ENCODE measurements at regions not wholly inside any gene's neighbourhood (a gene's known extent, or its start where the extent isn't known, plus 50 kb on each side); places are given as distances from the start of the nearest gene placed in this dataset.
A peak's percentile ranks its signal among the peaks of the same experiment; 100 is the strongest.

- no peak for DNase-seq
Observed at GRCh38 chr18:77597726-77598125, 348.1 kb downstream of the GALR1 start.

GRCh38 chr18:77600674-77601073 lies 351.0 kb downstream of the GALR1 start:
- DNase-seq, result no peak

- DNase-seq, result no peak
Observed at GRCh38 chr18:77601567-77601966, 351.9 kb downstream of the GALR1 start.

- DNase-seq, result no peak
Observed at GRCh38 chr18:77607087-77607486, 357.4 kb downstream of the GALR1 start.

- DNase-seq, result no peak
Observed at GRCh38 chr18:77608807-77609206, 359.2 kb downstream of the GALR1 start.

GRCh38 chr18:77617694-77618093 lies 368.0 kb downstream of the GALR1 start:
- DNase-seq, result no peak

GRCh38 chr18:77619525-77619924 lies 369.9 kb downstream of the GALR1 start:
- DNase-seq, result no peak

GRCh38 chr18:77622009-77622692 lies 372.5 kb downstream of the GALR1 start:
- no peak for DNase-seq

- DNase-seq, result no peak
Observed at GRCh38 chr18:77632758-77633157, 383.1 kb downstream of the GALR1 start.

- no peak for DNase-seq
Observed at GRCh38 chr18:77634494-77634893, 384.8 kb downstream of the GALR1 start.

- DNase-seq, result no peak
Observed at GRCh38 chr18:77635451-77635850, 385.8 kb downstream of the GALR1 start.

- DNase-seq, result no peak
Observed at GRCh38 chr18:77635858-77636257, 386.2 kb downstream of the GALR1 start.

GRCh38 chr18:77645170-77645872 lies 395.7 kb downstream of the GALR1 start:
- no peak for DNase-seq

- no peak for DNase-seq
Observed at GRCh38 chr18:77647472-77647871, 397.8 kb downstream of the GALR1 start.

GRCh38 chr18:77648411-77648810 lies 398.8 kb downstream of the GALR1 start:
- DNase-seq, result no peak

GRCh38 chr18:77650799-77651385 lies 401.2 kb downstream of the GALR1 start:
- DNase-seq, result peak; percentile 58

- DNase-seq, result no peak
Observed at GRCh38 chr18:77651441-77651840, 401.8 kb downstream of the GALR1 start.

- no peak for DNase-seq
Observed at GRCh38 chr18:77653792-77654191, 404.1 kb downstream of the GALR1 start.

GRCh38 chr18:77654302-77654701 lies 404.7 kb downstream of the GALR1 start:
- DNase-seq, result no peak

- no peak for DNase-seq
Observed at GRCh38 chr18:77657651-77658298, 408.1 kb downstream of the GALR1 start.

GRCh38 chr18:77658299-77658662 lies 408.6 kb downstream of the GALR1 start:
- no peak for DNase-seq

- no peak for DNase-seq
Observed at GRCh38 chr18:77658751-77659448, 409.3 kb downstream of the GALR1 start.

- DNase-seq, result no peak
Observed at GRCh38 chr18:77666613-77667012, 417.0 kb downstream of the GALR1 start.

All from stimulated activated CD4-positive, alpha-beta T cell treated with anti-CD3 and anti-CD28 coated beads, Interleukin-4, amount 100 ng/mL, for 1 hour (primary cell).